Gastrocnemius medialis (tissue), 4 donors: ENCODE measurements at regions not wholly inside any gene's neighbourhood (a gene's known extent, or its start where the extent isn't known, plus 50 kb on each side); places are given as distances from the start of the nearest gene placed in this dataset.

Experiments used
- ATAC-seq, 2 donors: fragments of 150-250 bp; one replicate each; pipeline ENCODE4 v1.9.1; 2016
- DNase-seq, 2 donors: peaks; one replicate each; pipeline ENCODE4 v3.0.0-alpha.2; 2019
- H3K27ac ChIP-seq, 4 donors: fragments of 200-600 bp; sonication (generic); 1 replicate in 1 of 4; 2 replicates in 3 of 4; pipeline ENCODE4 v1.5.1; 2016 to 2018; ENCODE audit warnings: mild to moderate bottlenecking in 2 of 4, moderate library complexity in 1 of 4
- H3K27me3 ChIP-seq, 3 donors: fragments of 200-600 bp; sonication (generic) in 2 of 3; 1 replicate in 1 of 3; 2 replicates in 2 of 3; pipeline versions ENCODE4 v1.5.1 to v1.6.0; 2016 to 2019; ENCODE audit warnings: mild to moderate bottlenecking in 1 of 3, moderate library complexity in 1 of 3
- H3K36me3 ChIP-seq, 2 donors: fragments of 200-600 bp; sonication (generic) in 1 of 2; one replicate each; pipeline ENCODE4 v1.5.1; 2017 to 2018
- H3K4me1 ChIP-seq, 2 donors: fragments of 200-600 bp; sonication (generic) in 1 of 2; one replicate each; pipeline ENCODE4 v1.5.1; 2016 to 2017; ENCODE audit warnings: mild to moderate bottlenecking in 2 of 2
- H3K4me3 ChIP-seq, 4 donors: fragments of 200-600 bp; sonication (generic) in 3 of 4; 1 replicate in 1 of 4; 2 replicates in 3 of 4; pipeline ENCODE4 v1.5.1; 2016 to 2019; ENCODE audit warnings: mild to moderate bottlenecking in 2 of 4
- H3K9me3 ChIP-seq, 3 donors: fragments of 200-600 bp; sonication (generic) in 2 of 3; 1 replicate in 1 of 3; 2 replicates in 2 of 3; pipeline ENCODE4 v1.5.1; 2016 to 2019
- CTCF ChIP-seq, 5 experiments: fragments of 450-650 bp in 3 of 5; fragments of 200-600 bp in 2 of 5; sonication (generic) in 2 of 5; IDR thresholded peaks in 4 of 5; conservative IDR thresholded peaks in 1 of 5; 1 replicate in 4 of 5; 2 replicates in 1 of 5; pipeline ENCODE4 v1.5.1; 2016 to 2019; ENCODE audit warnings: antibody characterized with exemption in 5 of 5, mild to moderate bottlenecking in 3 of 5, moderate library complexity in 3 of 5
- POLR2A ChIP-seq, 2 donors: fragments of 450-650 bp; IDR thresholded peaks; one replicate each; pipeline ENCODE4 v1.6.1; 2017; ENCODE audit warnings: antibody characterized with exemption in 2 of 2, mild to moderate bottlenecking in 2 of 2, moderate library complexity in 2 of 2
- in situ Hi-C, 4 donors: fragments of 200-750 bp; cut with MboI; loops; one replicate each; pipeline versions ENCODE4 v1.15.0 to v1.8.0; 2017; ENCODE audit warnings: low sequenced_read_pairs in 4 of 4
- intact Hi-C: fragments of 100-400 bp; cut with DNase I; formaldehyde crosslinking; loops from one replicate; pipeline ENCODE4 v1.15.1; 2023; ENCODE audit warnings: low total_unique reads

- intact Hi-C loops: no loop called here
- Histone ChIP-seq H3K4me3 (no peak overlapping the region), H3K4me1 (no peaks in the 10 kb centered on the region), H3K27me3 (no peaks in the 10 kb centered on the region), H3K9me3 (no peaks in the 10 kb centered on the region), H3K27ac (no peak overlapping the region), H3K36me3 (no peaks in the 10 kb centered on the region)
- DNase-seq (no peak), ATAC-seq (peak in 1 of 2 donors; percentile 50)
- in situ Hi-C loops: no loop called here
- TF ChIP-seq POLR2A (IDR thresholded peaks at IDR 0.05) (no peak), CTCF (IDR thresholded peaks at IDR 0.05 in 4 of 5, conservative IDR thresholded peaks at IDR 0.05 in 1 of 5) (no peak)
Observed at GRCh38 chr6:132931936-132932514, 117.7 kb downstream of the RPS12 start.

- Histone ChIP-seq H3K9me3 (no peaks in the 10 kb centered on the region), H3K27me3 (no peaks in the 10 kb centered on the region), H3K4me3 (no peak overlapping the region), H3K4me1 (no peaks in the 10 kb centered on the region), H3K36me3 (no peaks in the 10 kb centered on the region), H3K27ac (no peak overlapping the region)
- intact Hi-C loops (no loop called here), in situ Hi-C loops (no loop called here)
- no peak for ATAC-seq
- no peak for DNase-seq
- TF ChIP-seq POLR2A (IDR thresholded peaks at IDR 0.05) (no peak), CTCF (IDR thresholded peaks at IDR 0.05 in 4 of 5, conservative IDR thresholded peaks at IDR 0.05 in 1 of 5) (no peak)
Observed at GRCh38 chr6:132932588-132932987, 118.2 kb downstream of the RPS12 start.

GRCh38 chr6:132933090-132933489, 118.7 kb downstream of the RPS12 start:
- DNase-seq (no peak), ATAC-seq (no peak)
- Histone ChIP-seq H3K36me3 (no peaks in the 10 kb centered on the region), H3K27me3 (no peaks in the 10 kb centered on the region), H3K27ac (no peak overlapping the region), H3K9me3 (no peaks in the 10 kb centered on the region), H3K4me3 (no peak overlapping the region), H3K4me1 (no peaks in the 10 kb centered on the region)
- intact Hi-C loops: no loop called here
- TF ChIP-seq POLR2A (IDR thresholded peaks at IDR 0.05) (no peak), CTCF (IDR thresholded peaks at IDR 0.05 in 4 of 5, conservative IDR thresholded peaks at IDR 0.05 in 1 of 5) (no peak)
- in situ Hi-C loops: no loop called here

GRCh38 chr6:132934496-132934895, 120.1 kb downstream of the RPS12 start:
- no peak for TF ChIP-seq CTCF (IDR thresholded peaks at IDR 0.05 in 4 of 5, conservative IDR thresholded peaks at IDR 0.05 in 1 of 5)
- ATAC-seq (no peak), DNase-seq (no peak)
- Histone ChIP-seq H3K4me3 (no peak overlapping the region), H3K4me1 (no peaks in the 10 kb centered on the region), H3K9me3 (no peaks in the 10 kb centered on the region), H3K27ac (no peak overlapping the region), H3K27me3 (no peaks in the 10 kb centered on the region), H3K36me3 (no peaks in the 10 kb centered on the region)
- intact Hi-C loops: no loop called here
- in situ Hi-C loops: no loop called here

- H3K27me3 ChIP-seq: no peaks in the 10 kb centered on the region
- DNase-seq: no peak
- no peak for ATAC-seq
- H3K4me1 ChIP-seq: no peaks in the 10 kb centered on the region
- no peak for TF ChIP-seq CTCF (IDR thresholded peaks at IDR 0.05 in 4 of 5, conservative IDR thresholded peaks at IDR 0.05 in 1 of 5)
- TF ChIP-seq POLR2A (IDR thresholded peaks at IDR 0.05): no peak
- in situ Hi-C loops (no loop called here), intact Hi-C loops (no loop called here)
- no peaks in the 10 kb centered on the region for H3K9me3 ChIP-seq
- no peak overlapping the region for H3K4me3 ChIP-seq
- no peaks in the 10 kb centered on the region for H3K36me3 ChIP-seq
- no peak overlapping the region for H3K27ac ChIP-seq
Observed at GRCh38 chr6:132936646-132937045, 122.3 kb downstream of the RPS12 start.
